Activated T-helper 2 cell treated with anti-CD3 and anti-CD28 coated beads, Interferon-gamma antibody, Interleukin-2, Interleukin-4, amounts not matched to agents 10 μg/mL and 5 μg/mL and 100 μg/mL, durations not matched to agents 14 hours and 24 hours and 36 hours (primary cell): ENCODE measurements at regions not wholly inside any gene's neighbourhood (a gene's known extent, or its start where the extent isn't known, plus 50 kb on each side); places are given as distances from the start of the nearest gene placed in this dataset.

Experiments used
- DNase-seq: peaks from one replicate; pipeline ENCODE4 v3.0.0; 2021; ENCODE audit warnings: low spot score
- H3K27ac Mint-ChIP-seq: one replicate; pipeline ENCODE4 v1.8.0; 2021; ENCODE audit warnings: mixed read lengths
- H3K27me3 Mint-ChIP-seq: one replicate; pipeline ENCODE4 v1.8.0; 2021; ENCODE audit warnings: low read depth, mixed read lengths
- H3K36me3 Mint-ChIP-seq: one replicate; pipeline ENCODE4 v1.8.0; 2021; ENCODE audit warnings: low read depth, mixed read lengths
- H3K4me1 Mint-ChIP-seq: one replicate; pipeline ENCODE4 v1.8.0; 2021; ENCODE audit warnings: low read depth, mixed read lengths
- H3K4me3 Mint-ChIP-seq: one replicate; pipeline ENCODE4 v1.8.0; 2021; ENCODE audit warnings: low read depth, mild to moderate bottlenecking, moderate library complexity, mixed read lengths
- H3K9me3 Mint-ChIP-seq: one replicate; pipeline ENCODE4 v1.8.0; 2021; ENCODE audit warnings: mixed read lengths
- intact Hi-C: fragments of 100-400 bp; cut with micrococcal nuclease; formaldehyde crosslinking; loops from one replicate; pipeline ENCODE4 v1.15.1; 2023

- H3K27me3 Mint-ChIP-seq, result no peaks in the 10 kb centered on the region
- no peaks in the 10 kb centered on the region for H3K36me3 Mint-ChIP-seq
- no peak overlapping the region for H3K4me3 Mint-ChIP-seq
- no peak for DNase-seq
- no peak overlapping the region for H3K27ac Mint-ChIP-seq
- H3K4me1 Mint-ChIP-seq, result no peaks in the 10 kb centered on the region
- intact Hi-C loops, result no loop called here
- H3K9me3 Mint-ChIP-seq, result no peaks in the 10 kb centered on the region
Measured at GRCh38 chr22:26845021-26845743, 187.8 kb downstream of the MIAT start.

- Mint-ChIP-seq H3K4me1 (no peaks in the 10 kb centered on the region), H3K4me3 (no peak overlapping the region), H3K9me3 (no peaks in the 10 kb centered on the region), H3K36me3 (no peaks in the 10 kb centered on the region), H3K27ac (no peak overlapping the region), H3K27me3 (no peaks in the 10 kb centered on the region)
- no peak for DNase-seq
- intact Hi-C loops, result no loop called here
Measured at GRCh38 chr22:26846076-26846475, 188.7 kb downstream of the MIAT start.

- H3K27ac Mint-ChIP-seq, result no peak overlapping the region
- intact Hi-C loops, result no loop called here
- no peaks in the 10 kb centered on the region for H3K4me1 Mint-ChIP-seq
- H3K36me3 Mint-ChIP-seq, result no peaks in the 10 kb centered on the region
- no peaks in the 10 kb centered on the region for H3K9me3 Mint-ChIP-seq
- H3K4me3 Mint-ChIP-seq, result no peak overlapping the region
- DNase-seq, result no peak
- no peaks in the 10 kb centered on the region for H3K27me3 Mint-ChIP-seq
Measured at GRCh38 chr22:26846645-26847044, 189.3 kb downstream of the MIAT start.

GRCh38 chr22:26847046-26847445, 189.7 kb downstream of the MIAT start:
- H3K4me3 Mint-ChIP-seq, result no peak overlapping the region
- DNase-seq, result no peak
- no peaks in the 10 kb centered on the region for H3K27me3 Mint-ChIP-seq
- H3K36me3 Mint-ChIP-seq, result no peaks in the 10 kb centered on the region
- H3K9me3 Mint-ChIP-seq, result no peaks in the 10 kb centered on the region
- H3K4me1 Mint-ChIP-seq, result no peaks in the 10 kb centered on the region
- H3K27ac Mint-ChIP-seq, result no peak overlapping the region
- intact Hi-C loops, result no loop called here

- Mint-ChIP-seq H3K27ac (no peak overlapping the region), H3K9me3 (no peaks in the 10 kb centered on the region), H3K36me3 (no peaks in the 10 kb centered on the region), H3K4me1 (no peaks in the 10 kb centered on the region), H3K27me3 (no peaks in the 10 kb centered on the region), H3K4me3 (no peak overlapping the region)
- intact Hi-C loops, result no loop called here
- no peak for DNase-seq
Measured at GRCh38 chr22:26847816-26848215, 190.4 kb downstream of the MIAT start.

GRCh38 chr22:26848244-26848920, 191.0 kb downstream of the MIAT start:
- Mint-ChIP-seq H3K4me3 (no peak overlapping the region), H3K36me3 (no peaks in the 10 kb centered on the region), H3K9me3 (no peaks in the 10 kb centered on the region), H3K27me3 (no peaks in the 10 kb centered on the region), H3K4me1 (no peaks in the 10 kb centered on the region), H3K27ac (no peak overlapping the region)
- no peak for DNase-seq
- intact Hi-C loops, result no loop called here

GRCh38 chr22:26849575-26849974, 192.2 kb downstream of the MIAT start:
- H3K27ac Mint-ChIP-seq, result no peak overlapping the region
- H3K4me1 Mint-ChIP-seq, result no peaks in the 10 kb centered on the region
- H3K27me3 Mint-ChIP-seq, result no peaks in the 10 kb centered on the region
- no peaks in the 10 kb centered on the region for H3K36me3 Mint-ChIP-seq
- H3K4me3 Mint-ChIP-seq, result no peak overlapping the region
- no peaks in the 10 kb centered on the region for H3K9me3 Mint-ChIP-seq
- intact Hi-C loops, result no loop called here
- DNase-seq, result no peak

- Mint-ChIP-seq H3K36me3 (no peaks in the 10 kb centered on the region), H3K27me3 (no peaks in the 10 kb centered on the region), H3K27ac (no peak overlapping the region), H3K9me3 (no peaks in the 10 kb centered on the region), H3K4me3 (no peak overlapping the region), H3K4me1 (no peaks in the 10 kb centered on the region)
- DNase-seq, result no peak
- intact Hi-C loops, result no loop called here
Measured at GRCh38 chr22:26851125-26851524, 193.7 kb downstream of the MIAT start.

- Mint-ChIP-seq H3K4me3 (no peak overlapping the region), H3K27ac (no peak overlapping the region), H3K4me1 (no peaks in the 10 kb centered on the region), H3K27me3 (no peaks in the 10 kb centered on the region), H3K9me3 (no peaks in the 10 kb centered on the region), H3K36me3 (no peaks in the 10 kb centered on the region)
- intact Hi-C loops, result no loop called here
- DNase-seq, result no peak
Measured at GRCh38 chr22:26852176-26852575, 194.8 kb downstream of the MIAT start.

GRCh38 chr22:26853071-26853470, 195.7 kb downstream of the MIAT start:
- Mint-ChIP-seq H3K4me3 (no peak overlapping the region), H3K4me1 (no peaks in the 10 kb centered on the region), H3K27ac (no peak overlapping the region), H3K27me3 (no peaks in the 10 kb centered on the region), H3K36me3 (no peaks in the 10 kb centered on the region), H3K9me3 (no peaks in the 10 kb centered on the region)
- no peak for DNase-seq
- intact Hi-C loops, result no loop called here

GRCh38 chr22:26853495-26853894, 196.1 kb downstream of the MIAT start:
- intact Hi-C loops, result no loop called here
- H3K4me3 Mint-ChIP-seq, result no peak overlapping the region
- no peaks in the 10 kb centered on the region for H3K4me1 Mint-ChIP-seq
- H3K27me3 Mint-ChIP-seq, result no peaks in the 10 kb centered on the region
- no peaks in the 10 kb centered on the region for H3K9me3 Mint-ChIP-seq
- H3K27ac Mint-ChIP-seq, result no peak overlapping the region
- no peak for DNase-seq
- H3K36me3 Mint-ChIP-seq, result no peaks in the 10 kb centered on the region

- no peaks in the 10 kb centered on the region for H3K27me3 Mint-ChIP-seq
- no peaks in the 10 kb centered on the region for H3K36me3 Mint-ChIP-seq
- H3K4me1 Mint-ChIP-seq, result no peaks in the 10 kb centered on the region
- DNase-seq, result no peak
- no peaks in the 10 kb centered on the region for H3K9me3 Mint-ChIP-seq
- H3K4me3 Mint-ChIP-seq, result no peak overlapping the region
- H3K27ac Mint-ChIP-seq, result no peak overlapping the region
- intact Hi-C loops, result no loop called here
Measured at GRCh38 chr22:26857169-26857568, 199.8 kb downstream of the MIAT start.

GRCh38 chr22:26860301-26860700, 202.9 kb downstream of the MIAT start:
- H3K27me3 Mint-ChIP-seq, result no peaks in the 10 kb centered on the region
- no peaks in the 10 kb centered on the region for H3K4me1 Mint-ChIP-seq
- intact Hi-C loops, result no loop called here
- DNase-seq, result no peak
- H3K9me3 Mint-ChIP-seq, result no peaks in the 10 kb centered on the region
- H3K27ac Mint-ChIP-seq, result no peak overlapping the region
- H3K4me3 Mint-ChIP-seq, result no peak overlapping the region
- no peaks in the 10 kb centered on the region for H3K36me3 Mint-ChIP-seq
